B cell (primary cell): ENCODE measurements at regions not wholly inside any gene's neighbourhood (a gene's known extent, or its start where the extent isn't known, plus 50 kb on each side); places are given as distances from the start of the nearest gene placed in this dataset.
"Not testable (repeated sequence)": the region's sequence is repeated elsewhere in the genome, so short reads cannot be mapped to it uniquely, and the experiment has no call there.

ENCODE experiments used
- ATAC-seq: fragments of 200-7000 bp; cut with Tn5 transposase; one replicate; pipeline ENCODE4 v1.10.0; 2021; ENCODE audit warnings: low read depth, mild to moderate bottlenecking, moderate number of reproducible peaks, moderate library complexity
- CTCF ChIA-PET: fragments of 350-600 bp; sonication (Branson Sonifier 250); formaldehyde crosslinking; loops from one replicate; lab custom pipeline; 2021; ENCODE audit warnings: antibody characterized with exemption, inconsistent platforms; lab: Charles Lee
- POLR2A ChIA-PET: fragments of 350-600 bp; sonication (Branson Sonifier 250); formaldehyde crosslinking; loops from one replicate; lab custom pipeline; 2021; ENCODE audit warnings: antibody characterized with exemption; lab: Charles Lee
- DNase-seq: peaks from one replicate; pipeline ENCODE4 v3.0.0; 2013
- H2AFZ ChIP-seq: 2 replicates; pipeline ENCODE4 v1.6.1; 2012; ENCODE audit warnings: mild to moderate bottlenecking, low read depth, low read length; ENCODE audit not compliant: insufficient read depth, poor library complexity, severe bottlenecking
- H3K27ac ChIP-seq, 2 donors: 1 replicate in 1 of 2; 2 replicates in 1 of 2; pipeline ENCODE4 v1.5.1; 2012 to 2013; ENCODE audit warnings: low read length in 2 of 2, mild to moderate bottlenecking in 2 of 2, moderate library complexity in 1 of 2
- H3K27me3 ChIP-seq, 4 experiments: fragments of 200-600 bp in 1 of 4; sonication (generic) in 1 of 4; replicated peaks in 1 of 4; 1 replicate in 2 of 4; 2 replicates in 2 of 4; pipeline versions ENCODE4 v1.6.1 to v1.7.0; 2013 to 2016; ENCODE audit warnings: low read length in 3 of 4, mild to moderate bottlenecking in 2 of 4, mixed read lengths in 1 of 4, moderate library complexity in 1 of 4; ENCODE audit not compliant: insufficient read depth in 4 of 4, control insufficient read depth in 3 of 4; ENCODE audit errors: control extremely low read depth in 1 of 4
- H3K36me3 ChIP-seq, 2 experiments: replicated peaks in 1 of 2; 1 replicate in 1 of 2; 2 replicates in 1 of 2; pipeline versions ENCODE4 v1.6.1 to v1.7.1; 2013; ENCODE audit warnings: low read length in 1 of 2; ENCODE audit not compliant: insufficient read depth in 2 of 2, control insufficient read depth in 1 of 2; ENCODE audit errors: control extremely low read depth in 1 of 2, extremely low read depth in 1 of 2
- H3K4me1 ChIP-seq, 2 donors: fragments of 200-600 bp in 1 of 2; sonication (generic) in 1 of 2; 1 replicate in 1 of 2; 2 replicates in 1 of 2; pipeline versions ENCODE4 v1.5.1 to v1.6.1; 2013 to 2017; ENCODE audit warnings: low read length in 2 of 2; ENCODE audit not compliant: control insufficient read depth in 2 of 2, insufficient read depth in 2 of 2
- H3K4me2 ChIP-seq: replicated peaks from 2 replicates; pipeline ENCODE3; 2012; ENCODE audit warnings: mild to moderate bottlenecking, low read depth, low read length; ENCODE audit not compliant: poor library complexity, severe bottlenecking
- H3K4me3 ChIP-seq, 5 experiments: fragments of 200-600 bp in 1 of 5; sonication (generic) in 1 of 5; 1 replicate in 3 of 5; 2 replicates in 2 of 5; pipeline versions ENCODE4 v1.5.1 to v1.7.0; 2011 to 2016; ENCODE audit warnings: low read length in 4 of 5, mild to moderate bottlenecking in 4 of 5, low read depth in 2 of 5, control low read depth in 1 of 5, moderate library complexity in 1 of 5; ENCODE audit not compliant: insufficient read depth in 1 of 5; ENCODE audit errors: control extremely low read depth in 1 of 5, extremely low read depth in 1 of 5
- H3K79me2 ChIP-seq: fragments of 200-600 bp; sonication (generic); one replicate; pipeline ENCODE4 v1.6.0; 2016; ENCODE audit warnings: low read length; ENCODE audit not compliant: control insufficient read depth, insufficient read depth
- H3K9ac ChIP-seq: fragments of 200-600 bp; sonication (generic); 2 replicates; pipeline ENCODE4 v1.6.1; 2017; ENCODE audit warnings: mild to moderate bottlenecking, low read length, moderate library complexity
- H3K9me3 ChIP-seq, 3 donors: one replicate each; pipeline versions ENCODE4 v1.6.1 to v1.7.1; 2013; ENCODE audit warnings: low read length in 2 of 3; ENCODE audit not compliant: control insufficient read depth in 2 of 3, insufficient read depth in 1 of 3; ENCODE audit errors: control extremely low read depth in 1 of 3
- H4K20me1 ChIP-seq: 2 replicates; pipeline ENCODE4 v1.6.0; 2012; ENCODE audit warnings: mild to moderate bottlenecking, low read length; ENCODE audit not compliant: insufficient read depth, control insufficient read depth, poor library complexity, severe bottlenecking
- H3K27ac Mint-ChIP-seq: one replicate; pipeline ENCODE4 v1.8.0; 2021; ENCODE audit warnings: mixed read lengths
- H3K27me3 Mint-ChIP-seq: one replicate; pipeline ENCODE4 v1.8.0; 2021; ENCODE audit warnings: mixed read lengths
- H3K4me1 Mint-ChIP-seq: one replicate; pipeline ENCODE4 v1.8.0; 2021; ENCODE audit warnings: mixed read lengths
- H3K4me3 Mint-ChIP-seq: one replicate; pipeline ENCODE4 v1.8.0; 2021; ENCODE audit warnings: mixed read lengths
- H3K9me3 Mint-ChIP-seq: one replicate; pipeline ENCODE4 v1.8.0; 2022; ENCODE audit warnings: mixed read lengths; ENCODE audit not compliant: insufficient read depth
- CTCF ChIP-seq: fragments of 200-600 bp; IDR thresholded peaks from one replicate; pipeline ENCODE4 v1.8.0; 2022; ENCODE audit warnings: antibody characterized with exemption, mild to moderate bottlenecking
- EZH2 ChIP-seq: IDR thresholded peaks from 2 replicates; pipeline ENCODE4 v1.6.1; 2012; ENCODE audit warnings: borderline replicate concordance, low read depth, mild to moderate bottlenecking, moderate library complexity, low read length; ENCODE audit not compliant: insufficient read depth, poor library complexity, severe bottlenecking
- WGBS: methylation state at CpG from one replicate; pipeline ENCODE4 v1.1.5; 2013; ENCODE audit warnings: missing lambda C conversion rate; ENCODE audit not compliant: insufficient coverage; 5-methylcytosine and 5-hydroxymethylcytosine counted together
- intact Hi-C: fragments of 100-400 bp; cut with micrococcal nuclease; formaldehyde crosslinking; loops from one replicate; pipeline ENCODE4 v1.10.0; 2022

- Histone ChIP-seq H3K9ac (no peak overlapping the region), H3K27ac (no peak overlapping the region), H3K4me2 (no peak overlapping the region), H3K36me3 (no peaks in the 10 kb centered on the region), H3K4me3 (no peak overlapping the region), H4K20me1 (no peaks in the 10 kb centered on the region), H3K27me3 (peaks cover 0 to 8% (median 0%) of the 10 kb centered on the region in 4 experiments), H3K9me3 (no peaks in the 10 kb centered on the region), H2AFZ (no peak overlapping the region), H3K4me1 (no peaks in the 10 kb centered on the region), H3K79me2 (no peaks in the 10 kb centered on the region)
- POLR2A ChIA-PET: no interaction called here
- Mint-ChIP-seq H3K4me1 (no peaks in the 10 kb centered on the region), H3K4me3 (no peak overlapping the region), H3K27ac (no peak overlapping the region), H3K27me3 (peaks cover 17% of the 10 kb centered on the region), H3K9me3 (no peaks in the 10 kb centered on the region)
- CTCF ChIA-PET: no interaction called here
- DNase-seq (no peak), ATAC-seq (no peak)
- WGBS: 95% methylated on average over 4 of the region's 6 CpGs
- intact Hi-C loops: no loop called here
- TF ChIP-seq CTCF (no peak), EZH2 (no peak)
These were observed 147.4 kb downstream of the C12orf75 start for GRCh38 chr12:105477873-105478272.

- H3K36me3 ChIP-seq, H3K9me3 Mint-ChIP-seq, H3K27me3 ChIP-seq, H3K9ac ChIP-seq, H3K9me3 ChIP-seq, H3K27ac ChIP-seq, POLR2A ChIA-PET, intact Hi-C loops, H4K20me1 ChIP-seq, H3K4me1 ChIP-seq, ATAC-seq, H3K79me2 ChIP-seq, H3K4me3 Mint-ChIP-seq, H2AFZ ChIP-seq, H3K27ac Mint-ChIP-seq, H3K4me2 ChIP-seq, H3K4me1 Mint-ChIP-seq, CTCF ChIA-PET, H3K4me3 ChIP-seq, DNase-seq: not testable (repeated sequence)
- peaks cover 22% of the 10 kb centered on the region for H3K27me3 Mint-ChIP-seq
- 96% methylated on average over 5 of the region's 9 CpGs for WGBS
These were observed 148.3 kb downstream of the C12orf75 start for GRCh38 chr12:105478788-105479187.
